ENCODE measurements at regions not wholly inside any gene's neighbourhood (a gene's known extent, or its start where the extent isn't known, plus 50 kb on each side); places are given as distances from the start of the nearest gene placed in this dataset.

- no peak overlapping the region for H3K4me3 ChIP-seq (ENCODE audit: low read depth, low read length)
- TF ChIP-seq, protein P1, sequence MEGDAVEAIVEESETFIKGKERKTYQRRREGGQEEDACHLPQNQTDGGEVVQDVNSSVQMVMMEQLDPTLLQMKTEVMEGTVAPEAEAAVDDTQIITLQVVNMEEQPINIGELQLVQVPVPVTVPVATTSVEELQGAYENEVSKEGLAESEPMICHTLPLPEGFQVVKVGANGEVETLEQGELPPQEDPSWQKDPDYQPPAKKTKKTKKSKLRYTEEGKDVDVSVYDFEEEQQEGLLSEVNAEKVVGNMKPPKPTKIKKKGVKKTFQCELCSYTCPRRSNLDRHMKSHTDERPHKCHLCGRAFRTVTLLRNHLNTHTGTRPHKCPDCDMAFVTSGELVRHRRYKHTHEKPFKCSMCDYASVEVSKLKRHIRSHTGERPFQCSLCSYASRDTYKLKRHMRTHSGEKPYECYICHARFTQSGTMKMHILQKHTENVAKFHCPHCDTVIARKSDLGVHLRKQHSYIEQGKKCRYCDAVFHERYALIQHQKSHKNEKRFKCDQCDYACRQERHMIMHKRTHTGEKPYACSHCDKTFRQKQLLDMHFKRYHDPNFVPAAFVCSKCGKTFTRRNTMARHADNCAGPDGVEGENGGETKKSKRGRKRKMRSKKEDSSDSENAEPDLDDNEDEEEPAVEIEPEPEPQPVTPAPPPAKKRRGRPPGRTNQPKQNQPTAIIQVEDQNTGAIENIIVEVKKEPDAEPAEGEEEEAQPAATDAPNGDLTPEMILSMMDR (IDR thresholded peaks at IDR 0.05; ENCODE audit: insufficient read depth, low read depth, low read length, missing control alignments) = no peak
- DNase-seq (ENCODE audit: low read depth) = no peak
These were observed 111.6 kb upstream of the NCOR2 start for GRCh38 chr12:124679047-124679446.

- TF ChIP-seq, protein P1 (IDR thresholded peaks at IDR 0.05; ENCODE audit: insufficient read depth, low read depth, low read length, missing control alignments) = no peak
- DNase-seq (ENCODE audit: low read depth) = no peak
- H3K4me3 ChIP-seq (ENCODE audit: low read depth, low read length) = no peak overlapping the region
These were observed 111.0 kb upstream of the NCOR2 start for GRCh38 chr12:124678421-124678893.

- no peak overlapping the region for H3K4me3 ChIP-seq (ENCODE audit: low read depth, low read length)
- DNase-seq (ENCODE audit: low read depth) = no peak
- TF ChIP-seq, protein P1 (IDR thresholded peaks at IDR 0.05; ENCODE audit: insufficient read depth, low read depth, low read length, missing control alignments) = no peak
These were observed 110.3 kb upstream of the NCOR2 start for GRCh38 chr12:124677552-124678356.

DNA sequence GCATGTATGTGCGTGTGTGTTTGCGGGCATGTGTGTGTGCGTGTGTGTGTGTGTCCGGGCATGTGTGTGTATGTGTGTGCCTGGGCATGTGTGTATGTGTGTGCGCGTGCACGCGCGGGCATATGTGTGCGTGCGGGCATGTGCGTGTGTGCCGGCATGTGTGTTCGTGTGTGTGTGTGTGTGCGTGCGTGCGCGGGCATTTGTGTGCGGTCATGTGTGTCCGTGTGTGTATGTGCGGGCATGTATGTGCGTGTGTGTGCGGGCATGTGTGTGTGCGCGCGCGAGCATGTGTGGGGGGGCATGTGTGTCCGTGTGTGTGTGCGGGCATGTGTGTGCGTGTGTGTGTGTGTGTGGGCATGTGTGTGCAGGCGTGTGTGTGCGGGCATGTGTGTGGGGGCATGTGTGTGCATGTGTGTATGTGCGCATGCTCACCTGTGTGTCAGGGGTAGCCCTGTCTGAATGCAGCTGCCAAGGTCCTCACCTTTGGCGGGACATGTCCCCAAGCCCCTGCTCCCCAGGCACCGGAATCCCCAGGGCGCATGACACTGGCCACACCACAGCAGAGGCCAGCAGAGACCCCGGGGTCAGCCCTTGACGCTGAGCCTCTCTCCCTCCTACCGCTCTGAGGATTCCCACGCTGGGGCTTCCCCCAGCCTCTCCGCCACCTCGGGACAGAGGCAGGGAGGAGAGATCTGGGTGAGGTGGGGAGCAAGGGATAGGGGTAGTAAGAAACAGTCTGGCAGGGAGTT lies 109.5 kb upstream of the NCOR2 start:
- no peak for DNase-seq (ENCODE audit: low read depth)
- no peak overlapping the region for H3K4me3 ChIP-seq (ENCODE audit: low read depth, low read length)
- TF ChIP-seq, protein P1 (IDR thresholded peaks at IDR 0.05; ENCODE audit: insufficient read depth, low read depth, low read length, missing control alignments) = no peak

DNA sequence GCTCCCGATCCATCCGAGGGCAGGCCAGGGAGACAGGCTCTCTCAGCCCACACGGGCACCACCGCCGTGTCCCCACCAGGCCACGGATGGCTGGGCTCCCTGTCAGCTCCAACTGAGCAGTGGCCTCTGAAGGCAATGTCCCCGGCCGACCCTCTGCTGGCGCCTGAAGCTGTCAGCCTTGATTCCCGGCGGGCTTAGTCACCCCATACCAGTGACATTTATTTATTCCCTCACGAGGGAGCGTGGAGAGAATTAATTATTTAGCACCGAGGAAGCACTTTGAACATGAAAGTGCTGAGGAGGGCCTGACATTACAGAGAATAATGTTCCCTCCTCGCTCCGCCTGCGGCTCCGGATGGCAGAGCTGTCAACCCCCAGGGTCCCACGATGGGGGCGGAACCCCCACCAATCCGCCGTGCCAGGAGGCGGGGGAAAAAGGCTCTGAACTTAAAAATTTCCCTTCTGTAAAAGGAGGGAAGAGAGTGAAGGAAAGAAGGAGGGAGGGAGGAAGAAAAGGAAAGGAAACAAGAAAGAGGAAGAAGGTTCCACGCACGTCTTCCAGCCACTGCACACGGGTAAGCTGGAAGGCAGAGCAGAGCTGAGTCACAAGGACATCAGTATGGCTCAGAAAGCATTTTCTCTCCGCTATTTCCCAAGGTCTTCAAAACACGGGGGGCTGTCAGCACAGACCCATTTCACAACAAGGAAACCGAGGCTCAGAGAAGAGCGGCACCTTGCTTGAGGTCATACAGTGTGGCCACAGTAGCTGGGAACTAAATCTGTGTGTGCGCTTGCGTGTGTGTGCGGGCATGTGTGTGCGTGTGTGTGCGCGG lies 108.7 kb upstream of the NCOR2 start:
- no peak for DNase-seq (ENCODE audit: low read depth)
- TF ChIP-seq, protein P1 (IDR thresholded peaks at IDR 0.05; ENCODE audit: insufficient read depth, low read depth, low read length, missing control alignments) = no peak
- H3K4me3 ChIP-seq (ENCODE audit: low read depth, low read length) = no peak overlapping the region

- H3K4me3 ChIP-seq (ENCODE audit: low read depth, low read length) = no peak overlapping the region
- DNase-seq (ENCODE audit: low read depth) = no peak
- TF ChIP-seq, protein P1 (IDR thresholded peaks at IDR 0.05; ENCODE audit: insufficient read depth, low read depth, low read length, missing control alignments) = no peak
These were observed 107.5 kb upstream of the NCOR2 start for GRCh38 chr12:124674937-124675336.
